ENCODE measurements at regions not wholly inside any gene's neighbourhood (a gene's known extent, or its start where the extent isn't known, plus 50 kb on each side); places are given as distances from the start of the nearest gene placed in this dataset.

- DNase-seq: no peak
Observed at GRCh38 chr7:46854958-46855473, 726.9 kb downstream of the TNS3 start.

GRCh38 chr7:46853451-46853850 is 728.5 kb downstream of the TNS3 start:
- no peak for DNase-seq

DNA sequence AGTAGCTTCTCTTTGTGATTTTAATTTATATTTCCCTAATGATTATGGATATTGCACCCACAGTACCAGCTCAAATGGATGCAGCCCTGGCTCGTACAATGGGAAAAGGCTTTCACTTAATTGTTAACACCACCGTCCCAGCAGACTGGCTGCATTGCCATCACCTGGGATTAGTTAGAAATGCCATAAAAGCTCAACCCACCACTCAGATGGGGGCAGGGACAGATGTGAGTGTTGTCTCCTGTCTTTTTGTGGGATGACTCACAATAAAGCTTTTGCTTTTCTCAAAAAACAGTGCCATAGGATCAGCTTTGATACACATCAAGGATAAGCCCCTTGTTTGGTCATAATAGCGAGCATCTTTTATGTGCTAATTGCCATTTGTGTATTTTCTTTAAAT is 729.1 kb downstream of the TNS3 start:
- no peak for DNase-seq

- no peak for DNase-seq
Observed at GRCh38 chr7:46850563-46851330, 731.2 kb downstream of the TNS3 start.

- DNase-seq: no peak
Observed at GRCh38 chr7:46848944-46849343, 733.0 kb downstream of the TNS3 start.

DNA sequence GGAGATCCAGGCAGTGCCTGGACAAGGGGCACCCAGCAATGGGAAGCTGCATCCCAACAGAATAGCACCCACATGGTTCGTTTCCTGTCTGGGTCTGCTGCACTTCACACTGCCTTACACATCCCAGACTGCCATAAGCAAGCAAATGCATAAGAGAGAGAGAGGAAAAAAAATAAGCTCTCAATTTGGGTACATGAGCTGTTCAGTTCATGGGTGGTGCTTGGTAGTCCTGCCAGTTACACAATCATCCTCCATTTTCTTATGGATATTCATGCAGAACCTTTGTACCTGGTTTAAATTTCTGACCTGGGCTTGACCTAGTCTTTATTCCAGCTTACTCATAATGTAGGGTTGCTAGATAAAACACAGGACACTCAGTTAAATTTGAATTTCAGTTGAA is 733.6 kb downstream of the TNS3 start:
- no peak for DNase-seq

GRCh38 chr7:46847126-46847525 is 734.8 kb downstream of the TNS3 start:
- no peak for DNase-seq

DNA sequence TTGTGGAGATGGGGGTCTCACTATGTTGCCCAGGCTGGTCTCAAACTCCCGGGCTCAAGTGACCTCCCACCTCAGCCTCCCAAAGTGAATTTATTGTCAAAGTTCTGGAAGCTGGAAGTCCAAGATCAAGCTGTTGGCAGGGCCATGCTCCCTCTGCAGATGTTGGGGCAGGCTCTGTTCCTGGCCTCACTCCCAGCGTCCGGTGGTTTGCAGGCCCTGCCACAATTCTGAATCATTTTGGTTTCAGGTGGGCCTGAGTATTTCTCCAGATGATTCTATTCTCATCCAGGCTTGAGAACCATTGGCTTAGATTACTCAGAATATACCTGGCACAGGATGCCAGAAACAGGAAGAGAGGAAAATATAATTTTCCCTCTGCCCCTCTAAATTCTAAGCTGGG is 737.4 kb downstream of the TNS3 start:
- no peak for DNase-seq

- DNase-seq: no peak
Observed at GRCh38 chr7:46841248-46841647, 740.7 kb downstream of the TNS3 start.

GRCh38 chr7:46839651-46840050 is 742.3 kb downstream of the TNS3 start:
- DNase-seq: no peak

GRCh38 chr7:46838463-46838862 is 743.4 kb downstream of the TNS3 start:
- no peak for DNase-seq

GRCh38 chr7:46835556-46835955 is 746.4 kb downstream of the TNS3 start:
- no peak for DNase-seq

DNA sequence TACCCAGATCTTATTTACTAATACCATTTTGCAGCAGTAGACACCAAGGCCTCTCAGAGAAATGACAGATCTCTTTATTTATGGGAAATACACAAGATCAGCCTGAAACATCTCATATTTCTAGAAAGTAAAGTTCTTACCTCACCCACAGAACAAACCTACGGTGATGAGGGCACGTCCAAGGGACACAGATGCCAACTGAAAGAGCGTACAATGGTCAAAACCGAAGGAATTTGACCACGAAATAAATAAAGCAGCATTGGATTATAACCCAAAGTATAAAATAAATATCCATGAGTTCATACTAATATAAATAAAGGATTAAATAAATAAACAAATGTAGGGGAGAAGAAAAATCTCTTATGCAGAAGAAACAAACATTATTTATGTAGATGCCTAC is 747.0 kb downstream of the TNS3 start:
- DNase-seq: no peak

GRCh38 chr7:46833197-46833596 is 748.7 kb downstream of the TNS3 start:
- no peak for DNase-seq

GRCh38 chr7:46832136-46832535 is 749.8 kb downstream of the TNS3 start:
- DNase-seq: no peak

GRCh38 chr7:46819819-46820218 is 762.1 kb downstream of the TNS3 start:
- no peak for DNase-seq

GRCh38 chr7:46814516-46815250 is 767.2 kb downstream of the TNS3 start:
- no peak for DNase-seq

GRCh38 chr7:46812101-46812675 is 769.7 kb downstream of the TNS3 start:
- DNase-seq: no peak

- no peak for DNase-seq
Observed at GRCh38 chr7:46811529-46811928, 770.4 kb downstream of the TNS3 start.

DNA sequence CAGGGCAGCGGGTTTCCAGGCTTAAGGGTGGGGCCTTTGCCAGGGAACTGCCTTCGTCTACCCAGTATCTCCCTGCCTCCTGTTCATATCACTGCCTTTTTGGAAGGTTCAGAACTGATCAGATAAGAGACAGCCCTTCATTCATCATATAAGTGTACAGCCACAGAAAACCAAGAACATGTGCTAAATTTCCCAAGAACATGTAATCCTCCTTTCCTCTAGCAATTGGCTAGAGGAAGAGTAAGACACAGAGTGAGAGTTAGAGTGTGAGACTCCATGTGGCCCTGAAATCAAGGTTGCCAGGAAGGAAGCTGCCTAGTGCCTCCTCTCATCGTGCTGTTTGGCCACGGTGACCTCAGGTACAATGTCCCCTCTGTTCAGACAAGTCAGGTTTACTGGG is 770.9 kb downstream of the TNS3 start:
- DNase-seq: no peak

DNA sequence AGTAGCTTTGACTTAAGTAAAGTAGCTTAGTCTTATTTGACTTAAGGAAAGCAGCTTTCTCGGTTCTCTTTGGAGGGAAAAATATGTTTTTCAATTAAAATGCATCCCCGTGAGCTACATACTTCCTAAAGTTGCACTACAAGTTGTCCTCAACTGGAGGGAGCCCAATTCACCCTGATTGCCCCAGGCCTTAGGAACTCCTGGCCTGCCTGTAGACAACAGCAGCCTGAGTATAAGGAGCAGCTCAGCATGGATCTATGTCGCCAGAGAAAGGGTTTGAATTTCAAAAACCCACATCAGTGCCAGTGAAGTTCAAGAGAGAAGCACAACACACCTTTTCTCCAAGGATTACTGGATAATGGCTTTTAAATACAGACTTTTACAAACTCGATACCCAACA is 772.0 kb downstream of the TNS3 start:
- DNase-seq: no peak

DNA sequence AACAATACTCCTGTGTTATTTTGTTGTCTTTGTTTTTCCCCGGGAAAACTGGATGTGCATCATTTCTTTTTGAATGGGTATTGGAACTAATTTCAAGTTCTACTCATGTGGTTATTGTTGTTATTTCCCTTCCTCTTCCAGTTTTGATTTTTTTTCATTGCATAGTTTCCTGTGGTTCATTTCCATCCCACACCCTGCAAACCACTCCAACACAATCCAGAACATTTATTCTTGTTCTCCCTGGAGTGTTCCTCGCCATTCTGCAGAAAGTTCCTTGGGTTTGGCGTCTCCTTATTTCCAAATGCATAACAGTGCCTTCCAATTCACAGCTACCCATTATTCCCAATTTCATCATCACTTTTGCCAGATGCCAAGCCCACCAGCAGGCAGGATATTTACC is 775.1 kb downstream of the TNS3 start:
- DNase-seq: no peak

- no peak for DNase-seq
Observed at GRCh38 chr7:46802479-46802878, 779.4 kb downstream of the TNS3 start.

GRCh38 chr7:46791188-46791587 is 790.7 kb downstream of the TNS3 start:
- DNase-seq: no peak

Data from NCI-H345 (cell line).